ENCODE measurements at regions not wholly inside any gene's neighbourhood (a gene's known extent, or its start where the extent isn't known, plus 50 kb on each side); places are given as distances from the start of the nearest gene placed in this dataset.

- no peak for DNase-seq
These were observed 199.1 kb downstream of the FOXL1 start for GRCh38 chr16:86777381-86777946.

- no peak for DNase-seq
These were observed 199.9 kb downstream of the FOXL1 start for GRCh38 chr16:86778108-86778745.

- DNase-seq = no peak
These were observed 200.6 kb downstream of the FOXL1 start for GRCh38 chr16:86778978-86779377.

- DNase-seq = no peak
These were observed 202.7 kb downstream of the FOXL1 start for GRCh38 chr16:86781046-86781445.

GRCh38 chr16:86783636-86784626 is 205.6 kb downstream of the FOXL1 start:
- DNase-seq = no peak

GRCh38 chr16:86786338-86786737 is 208.0 kb downstream of the FOXL1 start:
- DNase-seq = no peak

- no peak for DNase-seq
These were observed 208.6 kb downstream of the FOXL1 start for GRCh38 chr16:86786994-86787393.

DNA sequence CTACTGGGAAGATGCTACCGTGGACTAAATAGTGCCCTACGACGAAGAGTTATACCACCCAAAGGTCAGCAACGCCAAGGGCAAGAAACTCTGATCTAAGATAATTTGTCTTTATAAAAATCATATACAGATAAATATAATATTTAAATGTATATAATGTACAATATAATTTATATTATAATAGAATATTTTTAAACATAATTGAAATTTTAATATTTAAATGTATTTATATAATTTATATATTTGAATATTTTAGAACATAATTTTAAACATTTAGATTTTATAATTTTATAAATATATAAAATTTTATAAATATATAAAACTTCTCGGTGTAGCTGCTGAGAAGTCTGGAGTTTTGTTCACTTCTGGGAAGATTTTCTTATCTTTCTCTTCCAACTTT is 209.2 kb downstream of the FOXL1 start:
- DNase-seq = no peak

- DNase-seq = no peak
These were observed 211.3 kb downstream of the FOXL1 start for GRCh38 chr16:86789621-86790051.

GRCh38 chr16:86791287-86792035 is 213.1 kb downstream of the FOXL1 start:
- DNase-seq = no peak

- DNase-seq = no peak
These were observed 216.0 kb downstream of the FOXL1 start for GRCh38 chr16:86794216-86794864.

DNA sequence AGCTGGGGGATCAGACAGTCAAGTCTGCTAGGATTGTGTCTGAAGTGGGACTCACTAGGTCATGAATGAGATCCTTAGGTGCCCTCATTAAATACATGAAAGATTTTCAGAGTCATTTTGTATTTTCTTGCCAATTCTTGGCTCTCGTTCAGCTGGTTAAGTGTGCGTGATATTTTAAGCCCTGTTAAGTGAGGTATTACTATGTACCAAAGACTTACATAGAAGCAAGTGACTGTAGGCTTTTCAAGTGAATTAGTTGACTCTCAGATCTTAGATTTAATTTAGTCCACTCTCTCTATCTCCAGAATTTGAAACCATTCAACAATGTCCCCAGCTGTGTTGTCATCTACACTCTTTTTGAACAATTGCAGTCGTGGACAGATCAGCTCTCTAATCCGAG is 219.4 kb downstream of the FOXL1 start:
- no peak for DNase-seq

DNA sequence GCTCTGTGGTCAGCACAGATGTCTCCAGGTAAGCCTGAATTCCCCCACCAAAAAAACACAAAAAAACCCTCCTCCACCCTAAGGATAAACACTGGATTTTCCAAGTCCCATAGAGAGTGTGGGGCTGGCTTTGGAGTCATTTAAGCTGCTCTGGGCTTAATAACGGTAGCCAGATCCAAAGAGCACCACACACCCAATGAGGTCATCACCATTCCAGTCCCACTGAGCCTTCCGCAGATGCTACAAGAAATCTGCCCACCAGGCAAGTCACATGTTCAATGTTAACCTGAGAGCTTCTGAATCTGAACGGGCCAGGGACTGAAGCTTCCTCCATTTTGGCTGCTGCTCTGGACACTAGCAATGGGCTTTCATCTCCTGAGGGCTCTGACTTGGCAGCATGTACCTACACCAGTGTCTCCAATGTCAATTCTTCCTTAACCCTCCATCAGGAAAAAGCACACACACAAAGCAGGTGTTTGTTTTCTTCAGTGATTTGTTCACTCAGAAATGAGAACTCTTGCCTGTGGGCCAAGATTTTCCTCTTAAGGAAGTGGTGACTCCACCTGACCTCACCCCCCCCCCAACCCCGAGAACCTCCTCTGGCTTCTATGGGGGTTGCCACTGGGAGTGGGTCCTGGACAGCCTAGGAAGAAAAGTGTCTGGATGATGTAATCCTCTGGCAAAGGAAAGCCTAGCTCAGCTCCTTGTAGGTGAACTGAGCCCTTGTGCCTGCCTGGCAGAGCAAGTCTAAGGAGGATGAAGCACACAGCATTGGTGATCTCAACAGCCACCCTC is 220.1 kb downstream of the FOXL1 start:
- DNase-seq = no peak

- DNase-seq = no peak
These were observed 221.0 kb downstream of the FOXL1 start for GRCh38 chr16:86799367-86799766.

GRCh38 chr16:86800894-86801293 is 222.5 kb downstream of the FOXL1 start:
- no peak for DNase-seq

DNA sequence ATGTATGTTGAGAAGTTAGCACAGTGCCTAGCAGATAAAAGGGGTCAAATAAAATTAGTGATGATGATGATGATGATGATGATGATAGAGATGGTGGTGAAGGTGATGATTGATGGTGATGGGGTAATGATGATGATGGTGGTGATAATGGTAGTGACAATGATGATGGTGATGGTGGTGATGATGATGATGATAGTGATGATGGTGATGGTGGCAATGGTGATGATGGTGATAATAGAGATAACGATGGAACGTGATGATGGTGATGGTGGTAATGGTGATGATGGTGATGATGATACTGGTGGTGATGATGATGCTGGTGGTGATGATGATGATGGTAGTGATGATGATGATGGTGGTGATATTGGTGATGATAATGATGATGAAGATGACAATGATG is 223.7 kb downstream of the FOXL1 start:
- no peak for DNase-seq

- DNase-seq = no peak
These were observed 226.8 kb downstream of the FOXL1 start for GRCh38 chr16:86805188-86805587.

DNA sequence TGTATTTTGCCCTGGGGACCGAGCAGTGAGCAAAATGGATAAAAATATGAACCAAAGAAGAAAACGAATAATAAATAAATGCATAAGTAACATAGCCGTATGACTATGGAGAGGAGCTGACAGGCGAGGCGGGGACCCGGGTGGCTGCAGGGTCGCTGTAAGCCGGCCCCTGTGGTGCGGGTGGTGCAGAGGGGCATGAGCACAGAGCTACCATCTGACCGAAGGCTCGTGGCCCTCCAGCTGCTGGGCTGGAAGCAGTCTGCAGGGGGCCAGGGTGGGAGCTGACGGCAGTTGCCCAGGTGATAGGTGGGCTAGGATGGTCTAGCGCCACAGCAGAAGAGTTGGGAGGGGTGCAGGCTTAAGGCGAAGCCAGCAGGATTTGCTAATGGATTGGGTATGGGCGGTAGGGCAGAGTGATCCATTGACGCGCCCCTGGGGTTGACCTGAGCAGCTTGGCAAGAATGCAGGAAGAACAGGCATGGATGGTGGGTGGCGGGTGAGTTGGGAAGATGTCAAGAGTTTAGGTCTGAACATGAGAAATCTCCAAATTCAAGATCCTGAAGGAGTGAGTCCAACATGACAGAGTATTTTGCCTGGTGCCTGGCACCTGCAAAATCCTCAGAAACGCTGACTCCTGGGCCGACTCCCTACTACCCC is 228.0 kb downstream of the FOXL1 start:
- DNase-seq = no peak

GRCh38 chr16:86806838-86807351 is 228.5 kb downstream of the FOXL1 start:
- DNase-seq = no peak

DNA sequence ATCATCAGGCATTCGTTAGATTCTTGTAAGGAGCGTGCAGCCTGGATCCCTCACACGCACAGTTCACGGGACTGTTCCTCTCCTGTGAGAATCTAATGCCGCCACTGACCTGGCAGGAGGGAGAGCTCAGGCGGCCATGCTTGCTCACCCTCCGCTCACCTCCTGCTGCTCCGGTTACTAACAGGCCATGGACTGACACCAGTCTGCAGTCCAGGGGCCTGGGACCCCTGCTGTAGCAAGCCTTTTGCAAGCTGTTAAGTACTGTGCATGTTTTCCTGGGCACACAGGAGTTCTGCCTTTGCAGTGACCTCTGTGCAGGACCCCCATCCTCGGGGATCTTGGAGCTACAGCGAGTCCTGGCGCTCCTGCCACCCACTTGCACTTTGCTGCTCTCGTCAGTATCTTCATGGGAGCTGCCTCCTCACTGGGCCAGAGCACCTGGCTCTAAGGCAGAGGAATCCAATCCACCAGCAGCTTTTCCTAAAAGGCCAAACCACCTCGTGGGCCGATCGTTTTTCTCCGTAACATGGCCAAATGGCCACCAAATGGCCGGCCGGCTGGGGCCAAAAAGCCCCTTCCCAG is 230.6 kb downstream of the FOXL1 start:
- DNase-seq = no peak

Measured in activated naive CD4-positive, alpha-beta T cell treated with anti-CD3 and anti-CD28 coated beads, Interleukin-2, amount 50 U/mL, for 16 hours (primary cell).